Left renal pelvis (tissue), 4 donors: ENCODE measurements at regions not wholly inside any gene's neighbourhood (a gene's known extent, or its start where the extent isn't known, plus 50 kb on each side); places are given as distances from the start of the nearest gene placed in this dataset.
"Not testable (repeated sequence)": the region's sequence is repeated elsewhere in the genome, so short reads cannot be mapped to it uniquely, and the experiment has no call there.

Source experiments
- DNase-seq, 4 donors: peaks; one replicate each; pipeline ENCODE4 v3.0.0-alpha.2; 2013; ENCODE audit warnings: low read depth in 4 of 4, low spot score in 3 of 4

GRCh38 chr1:88472298-88472697, 211.8 kb upstream of the PKN2 start:
- DNase-seq, result no peak

GRCh38 chr1:88472714-88473113, 211.4 kb upstream of the PKN2 start:
- no peak for DNase-seq

GRCh38 chr1:88474555-88475304, 209.3 kb upstream of the PKN2 start:
- DNase-seq, result no peak

GRCh38 chr1:88484881-88485280, 199.2 kb upstream of the PKN2 start:
- no peak for DNase-seq

- no peak for DNase-seq
Observed at GRCh38 chr1:88488237-88488636, 195.8 kb upstream of the PKN2 start.

- no peak for DNase-seq
Observed at GRCh38 chr1:88490676-88491075, 193.4 kb upstream of the PKN2 start.

- no peak for DNase-seq
Observed at GRCh38 chr1:88499671-88500070, 184.4 kb upstream of the PKN2 start.

- DNase-seq, result no peak
Observed at GRCh38 chr1:88502886-88503285, 181.2 kb upstream of the PKN2 start.

GRCh38 chr1:88503646-88504045, 180.4 kb upstream of the PKN2 start:
- DNase-seq, result no peak

- DNase-seq, result no peak
Observed at GRCh38 chr1:88504601-88505000, 179.5 kb upstream of the PKN2 start.

GRCh38 chr1:88509379-88509778, 174.7 kb upstream of the PKN2 start:
- DNase-seq, result no peak

GRCh38 chr1:88514544-88515060, 169.5 kb upstream of the PKN2 start:
- DNase-seq, result no peak

- DNase-seq, result not testable (repeated sequence)
Observed at GRCh38 chr1:88517499-88517898, 166.6 kb upstream of the PKN2 start.

- no peak for DNase-seq
Observed at GRCh38 chr1:88519156-88519555, 164.9 kb upstream of the PKN2 start.

- no peak for DNase-seq
Observed at GRCh38 chr1:88523854-88524528, 160.1 kb upstream of the PKN2 start.

- DNase-seq, result no peak
Observed at GRCh38 chr1:88526456-88526855, 157.6 kb upstream of the PKN2 start.

- DNase-seq, result no peak
Observed at GRCh38 chr1:88528792-88529191, 155.3 kb upstream of the PKN2 start.

GRCh38 chr1:88529581-88529980, 154.5 kb upstream of the PKN2 start:
- DNase-seq, result no peak

GRCh38 chr1:88530246-88530645, 153.8 kb upstream of the PKN2 start:
- DNase-seq, result no peak

- no peak for DNase-seq
Observed at GRCh38 chr1:88537787-88538186, 146.3 kb upstream of the PKN2 start.

GRCh38 chr1:88538222-88538899, 145.7 kb upstream of the PKN2 start:
- DNase-seq, result no peak

- DNase-seq, result no peak
Observed at GRCh38 chr1:88540255-88540654, 143.8 kb upstream of the PKN2 start.
